ENCODE measurements at regions not wholly inside any gene's neighbourhood (a gene's known extent, or its start where the extent isn't known, plus 50 kb on each side); places are given as distances from the start of the nearest gene placed in this dataset.

DNA sequence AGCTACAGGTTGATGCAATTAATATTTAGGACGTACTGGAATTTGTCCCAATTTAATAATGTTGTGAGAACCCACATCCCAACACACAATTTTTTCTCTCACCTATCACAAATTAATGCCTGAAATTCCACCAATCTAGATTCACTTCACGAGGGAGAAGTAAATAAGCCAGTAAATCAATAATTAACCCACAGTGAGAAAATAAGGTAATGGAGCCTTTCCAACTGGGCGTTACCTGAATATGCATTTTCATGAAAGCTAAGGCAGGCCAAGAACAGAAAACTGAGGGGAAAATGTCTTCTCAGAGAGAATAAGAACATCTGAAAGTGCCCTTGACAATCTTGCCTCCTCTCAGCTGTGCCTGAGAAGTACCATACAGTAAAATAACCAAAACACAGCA is 240.8 kb upstream of the NR5A2 start:
- FAIRE-seq (no peak), DNase-seq (ENCODE audit: insufficient read length, low spot score) (no peak)
- TF ChIP-seq POLR2AphosphoS5 (IDR thresholded peaks at IDR 0.05; ENCODE audit: low read depth, low read length) (no peak), TAF1 (IDR thresholded peaks at IDR 0.05; ENCODE audit: low read depth, low read length) (no peak), POU2F2 (IDR thresholded peaks at IDR 0.05; ENCODE audit: low read depth, low read length) (no peak), POLR2A (IDR thresholded peaks at IDR 0.05; ENCODE audit: low read depth, low read length) (no peak), PAX5 (IDR thresholded peaks at IDR 0.05; ENCODE audit: insufficient read depth, low read length, severe bottlenecking) (no peak), SPI1 (IDR thresholded peaks at IDR 0.05; ENCODE audit: low read depth, low read length) (no peak)

- no peak for DNase-seq (ENCODE audit: insufficient read length, low spot score)
- FAIRE-seq, result no peak
Observed at GRCh38 chr1:199789141-199789540, 238.4 kb upstream of the NR5A2 start.

DNA sequence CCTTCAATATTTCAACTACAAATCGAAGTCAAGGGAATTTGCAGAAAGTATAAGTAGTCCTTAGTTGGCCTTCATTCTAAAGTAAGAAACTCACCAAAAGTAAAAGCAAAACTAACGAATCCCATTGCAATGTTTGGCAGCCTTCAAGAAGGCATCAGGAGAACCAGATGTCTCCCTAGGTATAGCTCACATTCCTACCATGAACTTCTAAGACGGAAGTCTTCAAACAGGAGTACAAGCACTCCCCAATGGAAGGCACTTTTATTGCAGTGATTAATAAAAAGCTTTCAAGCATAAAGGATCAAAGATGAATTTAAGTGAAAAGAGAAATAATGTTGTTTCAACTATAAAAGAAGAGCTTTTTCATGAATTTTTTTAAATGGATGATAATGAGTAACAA is 236.0 kb upstream of the NR5A2 start:
- TF ChIP-seq PAX5 (IDR thresholded peaks at IDR 0.05; ENCODE audit: insufficient read depth, low read length, severe bottlenecking) (no peak), POU2F2 (IDR thresholded peaks at IDR 0.05; ENCODE audit: low read depth, low read length) (no peak), POLR2A (IDR thresholded peaks at IDR 0.05; ENCODE audit: low read depth, low read length) (no peak), POLR2AphosphoS5 (IDR thresholded peaks at IDR 0.05; ENCODE audit: low read depth, low read length) (no peak), TAF1 (IDR thresholded peaks at IDR 0.05; ENCODE audit: low read depth, low read length) (no peak), SPI1 (IDR thresholded peaks at IDR 0.05; ENCODE audit: low read depth, low read length) (no peak)
- FAIRE-seq, result no peak
- no peak for DNase-seq (ENCODE audit: insufficient read length, low spot score)

More at GRCh38 chr1:199789141-199789540, 238.4 kb upstream of the NR5A2 start:
- TF ChIP-seq POLR2AphosphoS5 (IDR thresholded peaks at IDR 0.05; ENCODE audit: low read depth, low read length), result no peak
- TF ChIP-seq PAX5 (IDR thresholded peaks at IDR 0.05; ENCODE audit: insufficient read depth, low read length, severe bottlenecking), result no peak
- TF ChIP-seq SPI1 (IDR thresholded peaks at IDR 0.05; ENCODE audit: low read depth, low read length), result no peak
- TF ChIP-seq POU2F2 (IDR thresholded peaks at IDR 0.05; ENCODE audit: low read depth, low read length), result no peak
- TF ChIP-seq POLR2A (IDR thresholded peaks at IDR 0.05; ENCODE audit: low read depth, low read length), result no peak
- no peak for TF ChIP-seq TAF1 (IDR thresholded peaks at IDR 0.05; ENCODE audit: low read depth, low read length)

- FAIRE-seq (no peak), DNase-seq (ENCODE audit: insufficient read length, low spot score) (no peak)
- no peak for TF ChIP-seq SPI1 (IDR thresholded peaks at IDR 0.05; ENCODE audit: low read depth, low read length)
- no peak for TF ChIP-seq POU2F2 (IDR thresholded peaks at IDR 0.05; ENCODE audit: low read depth, low read length)
- no peak for TF ChIP-seq POLR2AphosphoS5 (IDR thresholded peaks at IDR 0.05; ENCODE audit: low read depth, low read length)
- no peak for TF ChIP-seq TAF1 (IDR thresholded peaks at IDR 0.05; ENCODE audit: low read depth, low read length)
- TF ChIP-seq PAX5 (IDR thresholded peaks at IDR 0.05; ENCODE audit: insufficient read depth, low read length, severe bottlenecking), result no peak
- no peak for TF ChIP-seq POLR2A (IDR thresholded peaks at IDR 0.05; ENCODE audit: low read depth, low read length)
Observed at GRCh38 chr1:199792874-199793273, 234.6 kb upstream of the NR5A2 start.

DNA sequence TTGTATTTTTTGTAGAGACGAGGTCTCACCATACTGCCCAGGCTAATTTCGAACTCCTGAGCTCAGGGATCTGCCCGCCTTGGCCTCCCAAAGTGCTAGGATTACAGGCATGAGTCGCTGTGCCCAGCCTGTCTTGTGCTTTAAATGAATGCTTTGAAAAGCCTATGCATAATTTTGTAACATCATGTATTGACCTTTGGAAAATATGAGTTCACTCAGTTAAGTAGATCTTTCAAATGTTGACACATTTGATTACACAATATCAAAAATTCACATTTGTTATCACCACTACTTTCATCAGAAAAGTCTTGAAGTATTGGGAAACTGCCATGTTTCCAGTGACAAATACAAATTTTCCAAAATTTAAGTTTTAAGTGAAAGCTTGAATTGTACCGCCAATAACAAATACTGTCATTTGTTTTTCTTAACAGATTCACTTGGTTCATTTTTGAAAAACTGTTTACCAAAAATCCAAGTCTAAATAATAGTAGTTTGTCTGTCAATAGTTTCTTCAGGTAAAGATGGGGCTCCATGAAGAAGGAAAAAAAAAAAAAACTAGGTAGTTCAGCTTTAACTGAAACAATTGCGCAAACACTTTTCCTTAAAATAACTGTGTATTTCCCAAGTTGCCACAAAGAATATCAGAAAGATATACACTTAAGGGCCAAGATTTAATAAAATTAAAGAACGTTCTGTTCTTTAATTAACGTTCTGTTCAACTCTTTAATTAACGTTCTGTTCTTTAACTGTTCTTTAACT is 233.2 kb upstream of the NR5A2 start:
- FAIRE-seq (no peak), DNase-seq (ENCODE audit: insufficient read length, low spot score) (no peak)
- TF ChIP-seq POU2F2 (IDR thresholded peaks at IDR 0.05; ENCODE audit: low read depth, low read length) (no peak), POLR2AphosphoS5 (IDR thresholded peaks at IDR 0.05; ENCODE audit: low read depth, low read length) (no peak), PAX5 (IDR thresholded peaks at IDR 0.05; ENCODE audit: insufficient read depth, low read length, severe bottlenecking) (no peak), TAF1 (IDR thresholded peaks at IDR 0.05; ENCODE audit: low read depth, low read length) (no peak), POLR2A (IDR thresholded peaks at IDR 0.05; ENCODE audit: low read depth, low read length) (no peak), SPI1 (IDR thresholded peaks at IDR 0.05; ENCODE audit: low read depth, low read length) (no peak)

DNA sequence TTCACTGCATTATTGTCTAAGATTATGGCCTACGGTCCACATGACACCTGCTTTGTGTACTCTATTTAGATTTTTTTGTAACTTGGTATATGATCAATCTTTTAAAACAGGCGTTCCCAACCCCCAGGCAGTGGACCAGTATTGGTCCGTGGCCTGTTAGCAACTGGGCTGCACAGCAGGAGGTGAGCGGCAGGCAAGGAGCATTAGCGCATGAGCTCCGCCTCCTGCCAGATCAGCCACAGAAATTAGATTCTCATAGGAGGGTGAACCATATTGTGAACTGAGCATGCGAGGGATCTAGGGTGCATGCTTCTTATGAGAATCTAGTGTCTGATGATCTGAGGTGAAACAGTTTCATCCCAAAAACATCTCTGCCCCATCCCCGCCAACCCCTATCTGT is 228.4 kb upstream of the NR5A2 start:
- no peak for TF ChIP-seq SPI1 (IDR thresholded peaks at IDR 0.05; ENCODE audit: low read depth, low read length)
- no peak for TF ChIP-seq POLR2A (IDR thresholded peaks at IDR 0.05; ENCODE audit: low read depth, low read length)
- no peak for TF ChIP-seq POLR2AphosphoS5 (IDR thresholded peaks at IDR 0.05; ENCODE audit: low read depth, low read length)
- no peak for TF ChIP-seq TAF1 (IDR thresholded peaks at IDR 0.05; ENCODE audit: low read depth, low read length)
- no peak for TF ChIP-seq PAX5 (IDR thresholded peaks at IDR 0.05; ENCODE audit: insufficient read depth, low read length, severe bottlenecking)
- no peak for TF ChIP-seq POU2F2 (IDR thresholded peaks at IDR 0.05; ENCODE audit: low read depth, low read length)
- DNase-seq (ENCODE audit: insufficient read length, low spot score) (no peak), FAIRE-seq (no peak)

GRCh38 chr1:199804526-199804925 is 223.0 kb upstream of the NR5A2 start:
- no peak for DNase-seq (ENCODE audit: insufficient read length, low spot score)
- no peak for TF ChIP-seq POLR2A (IDR thresholded peaks at IDR 0.05; ENCODE audit: low read depth, low read length)
- TF ChIP-seq TAF1 (IDR thresholded peaks at IDR 0.05; ENCODE audit: low read depth, low read length), result no peak
- no peak for TF ChIP-seq SPI1 (IDR thresholded peaks at IDR 0.05; ENCODE audit: low read depth, low read length)
- no peak for TF ChIP-seq POU2F2 (IDR thresholded peaks at IDR 0.05; ENCODE audit: low read depth, low read length)
- no peak for TF ChIP-seq PAX5 (IDR thresholded peaks at IDR 0.05; ENCODE audit: insufficient read depth, low read length, severe bottlenecking)
- no peak for TF ChIP-seq POLR2AphosphoS5 (IDR thresholded peaks at IDR 0.05; ENCODE audit: low read depth, low read length)
- FAIRE-seq, result no peak

- no peak for DNase-seq (ENCODE audit: insufficient read length, low spot score)
- FAIRE-seq, result no peak
- TF ChIP-seq PAX5 (IDR thresholded peaks at IDR 0.05; ENCODE audit: insufficient read depth, low read length, severe bottlenecking) (no peak), POLR2AphosphoS5 (IDR thresholded peaks at IDR 0.05; ENCODE audit: low read depth, low read length) (no peak), TAF1 (IDR thresholded peaks at IDR 0.05; ENCODE audit: low read depth, low read length) (no peak), POU2F2 (IDR thresholded peaks at IDR 0.05; ENCODE audit: low read depth, low read length) (no peak), POLR2A (IDR thresholded peaks at IDR 0.05; ENCODE audit: low read depth, low read length) (no peak), SPI1 (IDR thresholded peaks at IDR 0.05; ENCODE audit: low read depth, low read length) (no peak)
Observed at GRCh38 chr1:199808110-199808870, 219.2 kb upstream of the NR5A2 start.

DNA sequence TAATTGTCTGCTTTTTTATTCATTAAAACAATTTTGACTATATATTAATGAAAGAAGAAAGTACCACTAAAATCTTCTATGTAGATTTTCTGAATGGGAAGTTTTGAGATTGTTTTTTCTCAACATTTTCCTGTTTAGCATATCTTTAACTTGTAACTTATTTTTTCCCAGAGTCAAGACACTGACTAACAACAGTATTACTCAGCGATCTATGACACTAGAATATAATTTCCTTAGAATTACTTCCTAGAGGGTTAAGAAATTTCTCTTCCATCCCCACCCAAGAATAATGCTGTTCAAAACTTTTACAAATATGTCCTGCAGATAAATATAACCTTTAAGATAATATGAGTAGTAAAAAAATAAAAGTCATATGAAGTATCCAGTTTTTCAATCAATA is 218.2 kb upstream of the NR5A2 start:
- TF ChIP-seq PAX5 (IDR thresholded peaks at IDR 0.05; ENCODE audit: insufficient read depth, low read length, severe bottlenecking) (no peak), SPI1 (IDR thresholded peaks at IDR 0.05; ENCODE audit: low read depth, low read length) (no peak), TAF1 (IDR thresholded peaks at IDR 0.05; ENCODE audit: low read depth, low read length) (no peak), POLR2AphosphoS5 (IDR thresholded peaks at IDR 0.05; ENCODE audit: low read depth, low read length) (no peak), POLR2A (IDR thresholded peaks at IDR 0.05; ENCODE audit: low read depth, low read length) (no peak), POU2F2 (IDR thresholded peaks at IDR 0.05; ENCODE audit: low read depth, low read length) (no peak)
- DNase-seq (ENCODE audit: insufficient read length, low spot score), result no peak
- FAIRE-seq, result no peak
